Smooth muscle cell (in vitro differentiated cells): ENCODE measurements at regions not wholly inside any gene's neighbourhood (a gene's known extent, or its start where the extent isn't known, plus 50 kb on each side); places are given as distances from the start of the nearest gene placed in this dataset.

Experiments used
- DNase-seq: peaks from one replicate; lab custom pipeline; 2025; ENCODE audit not compliant: unreplicated experiment; lab: John Stamatoyannopoulos, UW
- H2AFZ ChIP-seq: fragments of 200-600 bp; sonication (generic); 2 replicates; pipeline ENCODE4 v1.6.0; 2016; ENCODE audit warnings: antibody characterized with exemption, low read depth, mild to moderate bottlenecking
- H3F3A ChIP-seq: fragments of 200-600 bp; sonication (generic); 2 replicates; pipeline ENCODE4 v1.6.0; 2017; ENCODE audit warnings: antibody characterized with exemption, low read depth
- H3K27ac ChIP-seq: fragments of 200-600 bp; sonication (generic); 2 replicates; pipeline ENCODE4 v1.5.1; 2016; ENCODE audit warnings: low read depth, mild to moderate bottlenecking
- H3K27me3 ChIP-seq: fragments of 200-600 bp; sonication (generic); 2 replicates; pipeline ENCODE4 v1.6.1; 2016; ENCODE audit warnings: low read depth, mild to moderate bottlenecking
- H3K36me3 ChIP-seq: fragments of 200-600 bp; sonication (generic); 2 replicates; pipeline ENCODE4 v1.5.1; 2016; ENCODE audit warnings: low read depth
- H3K4me1 ChIP-seq: fragments of 200-600 bp; sonication (generic); 2 replicates; pipeline ENCODE4 v1.5.1; 2016; ENCODE audit warnings: low read depth
- H3K4me2 ChIP-seq: fragments of 200-600 bp; sonication (generic); 2 replicates; pipeline ENCODE4 v1.6.0; 2016; ENCODE audit warnings: mild to moderate bottlenecking
- H3K4me3 ChIP-seq: fragments of 200-600 bp; sonication (generic); 2 replicates; pipeline ENCODE4 v1.5.1; 2016; ENCODE audit warnings: mild to moderate bottlenecking
- H3K79me2 ChIP-seq: fragments of 200-600 bp; sonication (generic); 2 replicates; pipeline ENCODE4 v1.6.0; 2016; ENCODE audit warnings: low read depth, mild to moderate bottlenecking
- H3K9ac ChIP-seq: fragments of 200-600 bp; sonication (generic); 2 replicates; pipeline ENCODE4 v1.6.0; 2016; ENCODE audit warnings: low read depth
- H3K9me3 ChIP-seq: fragments of 200-600 bp; sonication (generic); replicated peaks from 2 replicates; pipeline ENCODE4 v1.5.1; 2016; ENCODE audit warnings: low read depth
- H4K20me1 ChIP-seq: fragments of 200-600 bp; sonication (generic); 2 replicates; pipeline ENCODE4 v1.6.0; 2016; ENCODE audit warnings: low read depth
- WGBS: methylation state at CpG from one replicate; pipeline ENCODE4 v1.1.7; 2016; ENCODE audit warnings: low lambda C conversion rate; 5-methylcytosine and 5-hydroxymethylcytosine counted together
- TF ChIP-seq, protein P1 (sequence below): fragments of 200-600 bp; sonication (generic); IDR thresholded peaks from 2 replicates; pipeline ENCODE4 v1.5.1; 2017; ENCODE audit warnings: borderline replicate concordance, mild to moderate bottlenecking, antibody characterized with exemption; ENCODE audit not compliant: insufficient read depth, poor library complexity, severe bottlenecking

DNA sequence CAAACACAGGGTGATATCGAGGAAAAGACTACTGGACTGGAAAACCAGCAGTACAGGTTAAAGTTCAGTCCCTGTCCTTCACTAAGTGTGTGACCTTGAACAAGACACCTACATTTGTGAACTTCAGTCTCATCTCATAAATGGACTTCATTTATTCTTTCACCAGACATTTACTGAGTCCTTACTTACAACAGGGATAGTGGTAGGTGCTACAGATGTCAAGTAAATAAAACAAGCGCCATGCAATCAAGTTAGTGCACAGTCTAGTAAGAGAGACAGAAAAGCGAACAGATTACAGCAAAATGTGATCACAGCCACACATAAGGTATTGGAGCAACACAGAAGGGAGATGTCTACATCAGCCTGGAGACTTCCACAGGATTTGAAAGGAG is 413.2 kb downstream of the ACTL7B start:
- 95% methylated on average over 3 of the region's 3 CpGs for WGBS
- no peaks in the 10 kb centered on the region for H3K79me2 ChIP-seq
- no peak overlapping the region for H3K9ac ChIP-seq
- H3K4me2 ChIP-seq = no peak overlapping the region
- no peak for DNase-seq
- H3K27ac ChIP-seq = no peak overlapping the region
- H3K9me3 ChIP-seq = no peaks in the 10 kb centered on the region
- H3K36me3 ChIP-seq = no peaks in the 10 kb centered on the region
- TF ChIP-seq, protein P1, sequence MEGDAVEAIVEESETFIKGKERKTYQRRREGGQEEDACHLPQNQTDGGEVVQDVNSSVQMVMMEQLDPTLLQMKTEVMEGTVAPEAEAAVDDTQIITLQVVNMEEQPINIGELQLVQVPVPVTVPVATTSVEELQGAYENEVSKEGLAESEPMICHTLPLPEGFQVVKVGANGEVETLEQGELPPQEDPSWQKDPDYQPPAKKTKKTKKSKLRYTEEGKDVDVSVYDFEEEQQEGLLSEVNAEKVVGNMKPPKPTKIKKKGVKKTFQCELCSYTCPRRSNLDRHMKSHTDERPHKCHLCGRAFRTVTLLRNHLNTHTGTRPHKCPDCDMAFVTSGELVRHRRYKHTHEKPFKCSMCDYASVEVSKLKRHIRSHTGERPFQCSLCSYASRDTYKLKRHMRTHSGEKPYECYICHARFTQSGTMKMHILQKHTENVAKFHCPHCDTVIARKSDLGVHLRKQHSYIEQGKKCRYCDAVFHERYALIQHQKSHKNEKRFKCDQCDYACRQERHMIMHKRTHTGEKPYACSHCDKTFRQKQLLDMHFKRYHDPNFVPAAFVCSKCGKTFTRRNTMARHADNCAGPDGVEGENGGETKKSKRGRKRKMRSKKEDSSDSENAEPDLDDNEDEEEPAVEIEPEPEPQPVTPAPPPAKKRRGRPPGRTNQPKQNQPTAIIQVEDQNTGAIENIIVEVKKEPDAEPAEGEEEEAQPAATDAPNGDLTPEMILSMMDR = no peak
- no peaks in the 10 kb centered on the region for H4K20me1 ChIP-seq
- H3K4me3 ChIP-seq = no peak overlapping the region
- no peaks in the 10 kb centered on the region for H3K27me3 ChIP-seq
- H3K4me1 ChIP-seq = peaks cover 15% of the 10 kb centered on the region
- peaks cover 2% of the 10 kb centered on the region for H3F3A ChIP-seq
- H2AFZ ChIP-seq = no peak overlapping the region

DNA sequence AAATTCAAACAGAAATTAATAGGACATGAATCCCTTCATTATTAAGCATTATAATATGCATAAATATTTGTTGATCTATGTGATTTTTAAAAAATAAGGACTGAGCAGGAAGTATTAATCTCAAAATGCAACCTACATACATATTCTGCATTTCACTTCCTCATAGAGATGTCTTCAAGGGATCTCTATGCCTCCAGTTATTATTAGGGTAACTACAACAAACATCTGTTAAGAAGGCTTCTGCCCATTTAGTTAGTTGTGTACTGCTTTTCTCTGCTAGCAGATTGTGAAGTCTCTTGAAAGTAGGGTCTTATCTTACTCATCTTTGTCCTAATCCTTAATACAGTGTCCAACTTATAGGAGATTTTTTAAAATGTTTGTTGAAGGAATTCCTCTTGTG is 414.1 kb downstream of the ACTL7B start:
- Histone ChIP-seq H4K20me1 (no peaks in the 10 kb centered on the region), H3K27me3 (no peaks in the 10 kb centered on the region), H3K79me2 (no peaks in the 10 kb centered on the region), H3K36me3 (no peaks in the 10 kb centered on the region), H3F3A (peaks cover 2% of the 10 kb centered on the region), H2AFZ (no peak overlapping the region), H3K4me3 (no peak overlapping the region), H3K4me2 (no peak overlapping the region), H3K4me1 (peaks cover 15% of the 10 kb centered on the region), H3K27ac (no peak overlapping the region), H3K9me3 (no peaks in the 10 kb centered on the region), H3K9ac (no peak overlapping the region)
- TF ChIP-seq, protein P1 = no peak
- DNase-seq = no peak

DNA sequence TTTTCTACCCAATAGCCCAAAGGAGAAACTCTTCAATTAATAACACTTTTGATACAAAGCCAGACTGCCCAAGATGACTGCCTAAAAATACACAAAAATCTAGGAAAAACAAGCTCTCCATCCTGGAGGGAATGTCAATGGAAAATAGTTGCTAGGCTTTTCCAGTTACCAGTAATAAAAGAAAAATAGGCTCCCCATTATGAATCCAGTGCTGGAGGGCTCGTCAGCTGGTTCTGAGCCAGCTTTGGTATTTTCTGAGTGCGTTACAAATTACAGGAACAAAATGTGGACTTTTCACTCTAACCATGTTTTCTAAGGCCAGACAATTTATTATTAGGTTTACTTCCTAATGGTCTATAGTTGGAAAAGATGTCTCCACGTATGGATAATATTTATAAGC is 414.5 kb downstream of the ACTL7B start:
- H3K4me2 ChIP-seq = no peak overlapping the region
- peaks cover 15% of the 10 kb centered on the region for H3K4me1 ChIP-seq
- no peaks in the 10 kb centered on the region for H3K79me2 ChIP-seq
- 96% methylated on average over 3 of the region's 3 CpGs for WGBS
- no peak overlapping the region for H2AFZ ChIP-seq
- H3K36me3 ChIP-seq = no peaks in the 10 kb centered on the region
- TF ChIP-seq, protein P1 = no peak
- no peaks in the 10 kb centered on the region for H4K20me1 ChIP-seq
- H3K9ac ChIP-seq = no peak overlapping the region
- H3K9me3 ChIP-seq = no peaks in the 10 kb centered on the region
- H3F3A ChIP-seq = peaks cover 2% of the 10 kb centered on the region
- H3K4me3 ChIP-seq = no peak overlapping the region
- no peak overlapping the region for H3K27ac ChIP-seq
- no peaks in the 10 kb centered on the region for H3K27me3 ChIP-seq
- no peak for DNase-seq

DNA sequence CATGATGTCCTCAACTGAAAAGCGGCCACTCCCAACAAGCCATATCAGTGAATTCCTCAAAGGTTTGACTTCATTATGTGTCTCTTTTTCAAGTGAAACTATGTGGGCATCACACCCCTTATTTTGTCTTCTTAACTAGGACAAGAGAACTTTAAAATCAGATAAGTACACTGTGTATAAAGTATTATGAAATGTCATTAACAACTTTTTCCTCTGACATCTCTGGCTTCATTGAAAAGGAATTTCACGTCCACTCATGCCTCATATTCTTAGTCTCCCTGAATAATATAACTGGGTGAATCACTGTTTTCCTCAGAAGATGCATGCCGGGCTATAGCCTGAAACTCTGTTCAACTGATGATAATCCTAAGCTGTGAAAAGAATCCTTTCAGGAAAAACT is 415.8 kb downstream of the ACTL7B start:
- Histone ChIP-seq H3K4me1 (peaks cover 12% of the 10 kb centered on the region), H3K9ac (no peak overlapping the region), H3F3A (no peaks in the 10 kb centered on the region), H2AFZ (no peak overlapping the region), H3K79me2 (no peaks in the 10 kb centered on the region), H3K4me3 (no peak overlapping the region), H3K9me3 (no peaks in the 10 kb centered on the region), H3K4me2 (peak overlapping the region; percentile 53), H4K20me1 (no peaks in the 10 kb centered on the region), H3K27me3 (no peaks in the 10 kb centered on the region), H3K36me3 (no peaks in the 10 kb centered on the region), H3K27ac (peak overlapping the region; percentile 83)
- TF ChIP-seq, protein P1 = no peak
- DNase-seq = no peak
- 33% methylated on average over 3 of the region's 3 CpGs for WGBS
